ENCODE measurements at regions not wholly inside any gene's neighbourhood (a gene's known extent, or its start where the extent isn't known, plus 50 kb on each side); places are given as distances from the start of the nearest gene placed in this dataset.

- H3K79me2 ChIP-seq (ENCODE audit: control insufficient read depth in 1 of 2, insufficient read depth in 2 of 2, low read length in 2 of 2), result no peaks in the 10 kb centered on the region
- no peak overlapping the region for H3K27ac ChIP-seq (ENCODE audit: low read depth, low read length)
- peaks cover 0 to 3% (median 0%) of the 10 kb centered on the region in 4 experiments; a peak in 1 of 7 replicates for H3K4me1 ChIP-seq (replicated peaks in 1 of 4; ENCODE audit: control insufficient read depth in 3 of 4, insufficient read depth in 4 of 4, low read length in 3 of 4)
- no peak overlapping the region for H2AK5ac ChIP-seq (ENCODE audit: low read depth, low read length)
- no peaks in the 10 kb centered on the region for H3K23me2 ChIP-seq (ENCODE audit: low read depth, low read length)
- ChIA-PET POLR2A (ENCODE audit: partially characterized antibody) (no interaction called here), CTCF (ENCODE audit: partially characterized antibody) (interaction anchor here (0.8 to 1.3 kb wide), 2 partner anchors 8 to 210 kb away, joined by 3 to 4 read pairs; no protein-coding TSS in a partner anchor)
- H3K18ac ChIP-seq (ENCODE audit: extremely low read depth, low read length), result no peak overlapping the region
- no peaks in the 10 kb centered on the region for H3K27me3 ChIP-seq (replicated peaks in 1 of 4; ENCODE audit: control insufficient read depth in 3 of 4, extremely low read depth in 1 of 4, insufficient read depth in 3 of 4, low read length in 3 of 4)
- H2AFZ ChIP-seq (ENCODE audit: low read length), result no peak overlapping the region
- TF ChIP-seq GTF2F1 (IDR thresholded peaks at IDR 0.05; ENCODE audit: borderline replicate concordance, low read depth, low read length), result no peak
- no peak for TF ChIP-seq BACH1 (IDR thresholded peaks at IDR 0.05; ENCODE audit: low read length)
- TF ChIP-seq SRF (IDR thresholded peaks at IDR 0.05; ENCODE audit: low read depth, low read length), result no peak
- TF ChIP-seq USF2 (IDR thresholded peaks at IDR 0.05; ENCODE audit: low read length), result no peak
- TF ChIP-seq EP300 (IDR thresholded peaks at IDR 0.05; ENCODE audit: borderline replicate concordance in 1 of 2, low read depth in 2 of 2, low read length in 2 of 2), result no peak
- no peak for TF ChIP-seq TEAD4 (IDR thresholded peaks at IDR 0.05; ENCODE audit: low read depth, low read length)
- TF ChIP-seq MAFK (IDR thresholded peaks at IDR 0.05; ENCODE audit: low read depth, low read length), result no peak
- TF ChIP-seq NRF1 (IDR thresholded peaks at IDR 0.05; ENCODE audit: low read depth, low read length), result no peak
- no peak for TF ChIP-seq CHD2 (IDR thresholded peaks at IDR 0.05; ENCODE audit: low read length)
- no peak for TF ChIP-seq KDM5A (IDR thresholded peaks at IDR 0.05; ENCODE audit: low read length)
- H3K14ac ChIP-seq (ENCODE audit: insufficient read length), result no peak overlapping the region
- FAIRE-seq, result no peak
- no peaks in the 10 kb centered on the region for H3K79me1 ChIP-seq (ENCODE audit: low read depth, low read length)
- no peak for DNase-seq (ENCODE audit: low read depth in 1 of 2, low spot score in 2 of 2)
- no peak overlapping the region for H4K91ac ChIP-seq (replicated peaks; ENCODE audit: insufficient read length, low read length)
- no peak overlapping the region for H3K56ac ChIP-seq (replicated peaks; ENCODE audit: insufficient read length, low read depth, low read length)
- H3K9ac ChIP-seq (replicated peaks in 1 of 4; ENCODE audit: extremely low read depth in 1 of 4, low read depth in 3 of 4, low read length in 3 of 4), result no peak overlapping the region
- H3K9me3 ChIP-seq (ENCODE audit: insufficient read depth in 2 of 2, low read depth in 1 of 2, low read length in 1 of 2), result no peaks in the 10 kb centered on the region
- no peak overlapping the region for H3K23ac ChIP-seq (ENCODE audit: insufficient read length)
- no peak overlapping the region for H2BK12ac ChIP-seq (ENCODE audit: low read depth, low read length)
- no peak overlapping the region for H2BK5ac ChIP-seq (ENCODE audit: low read depth, low read length)
- H3K4me2 ChIP-seq (ENCODE audit: insufficient read depth in 1 of 2, low read depth in 2 of 2, low read length in 2 of 2), result no peak overlapping the region
- H4K20me1 ChIP-seq (replicated peaks in 1 of 2; ENCODE audit: control insufficient read depth in 1 of 2, insufficient read depth in 2 of 2, low read length in 2 of 2), result no peaks in the 10 kb centered on the region
- H4K5ac ChIP-seq (ENCODE audit: insufficient read length, low read depth, low read length), result no peak overlapping the region
- H4K8ac ChIP-seq (ENCODE audit: extremely low read depth, insufficient read depth, low read length), result no peak overlapping the region
- no peak overlapping the region for H2BK15ac ChIP-seq (ENCODE audit: low read length)
- no peaks in the 10 kb centered on the region for H3K36me3 ChIP-seq (ENCODE audit: control insufficient read depth in 2 of 4, insufficient read depth in 4 of 4, low read length in 3 of 4)
- H2BK120ac ChIP-seq (replicated peaks; ENCODE audit: low read depth, low read length), result no peak overlapping the region
- no peak overlapping the region for H2BK20ac ChIP-seq (ENCODE audit: low read length)
- H3K4ac ChIP-seq (replicated peaks; ENCODE audit: insufficient read length, low read depth, low read length), result no peak overlapping the region
- no peak overlapping the region for H3K4me3 ChIP-seq (ENCODE audit: extremely low read depth in 1 of 4, insufficient read depth in 2 of 4, low read depth in 3 of 4, low read length in 4 of 4)
Observed at GRCh38 chr20:11333634-11334033, 584.1 kb upstream of the BTBD3 start.

All from H1 (cell line).